Skeletal muscle tissue (tissue), 3 donors: ENCODE measurements at regions not wholly inside any gene's neighbourhood (a gene's known extent, or its start where the extent isn't known, plus 50 kb on each side); places are given as distances from the start of the nearest gene placed in this dataset.
"Not testable (repeated sequence)": the region's sequence is repeated elsewhere in the genome, so short reads cannot be mapped to it uniquely, and the experiment has no call there.

ENCODE experiments used
- H3K27ac ChIP-seq: one replicate; pipeline ENCODE4 v1.7.0; 2013; ENCODE audit warnings: mild to moderate bottlenecking, low read depth, low read length, inconsistent platforms
- H3K27me3 ChIP-seq, 3 donors: one replicate each; pipeline ENCODE4 v1.7.0; 2013; ENCODE audit warnings: low read length in 3 of 3; ENCODE audit not compliant: control insufficient read depth in 3 of 3, insufficient read depth in 3 of 3
- H3K36me3 ChIP-seq, 3 donors: one replicate each; pipeline ENCODE4 v1.7.0; 2013; ENCODE audit warnings: low read length in 3 of 3; ENCODE audit not compliant: control insufficient read depth in 3 of 3, insufficient read depth in 3 of 3
- H3K4me1 ChIP-seq, 3 donors: one replicate each; pipeline ENCODE4 v1.7.0; 2013; ENCODE audit warnings: low read length in 3 of 3, mild to moderate bottlenecking in 3 of 3; ENCODE audit not compliant: control insufficient read depth in 3 of 3, insufficient read depth in 3 of 3
- H3K4me3 ChIP-seq, 3 donors: one replicate each; pipeline ENCODE4 v1.7.0; 2013; ENCODE audit warnings: low read length in 3 of 3
- H3K9ac ChIP-seq, 3 donors: one replicate each; pipeline ENCODE4 v1.7.0; 2013; ENCODE audit warnings: low read length in 3 of 3, mild to moderate bottlenecking in 3 of 3, moderate library complexity in 2 of 3, low read depth in 1 of 3
- H3K9me3 ChIP-seq, 3 donors: one replicate each; pipeline ENCODE4 v1.7.0; 2013; ENCODE audit warnings: low read length in 3 of 3; ENCODE audit not compliant: control insufficient read depth in 3 of 3
- donor health status: Osteomylitis.

DNA sequence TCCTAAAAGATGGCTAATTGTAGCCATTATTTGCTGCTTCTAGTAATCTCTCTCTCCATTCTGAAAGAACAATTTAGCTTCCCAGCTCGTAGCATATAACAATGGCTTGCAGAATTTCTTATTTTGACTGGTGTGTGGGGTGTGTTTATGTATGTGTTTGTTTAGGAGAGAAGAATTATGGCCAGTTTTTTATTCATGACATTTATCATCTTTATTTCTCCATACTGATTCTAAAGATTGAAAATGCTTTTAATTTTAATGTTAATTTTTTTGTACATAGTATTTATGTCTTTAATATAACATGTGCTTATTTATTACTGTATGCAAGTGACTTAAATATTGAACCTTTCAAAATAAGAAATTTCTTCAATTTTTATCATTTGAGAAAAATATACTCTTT, 115.8 kb upstream of the TMTC4 start:
- Histone ChIP-seq H3K9ac (no peak overlapping the region), H3K4me1 (no peaks in the 10 kb centered on the region), H3K9me3 (no peaks in the 10 kb centered on the region)

DNA sequence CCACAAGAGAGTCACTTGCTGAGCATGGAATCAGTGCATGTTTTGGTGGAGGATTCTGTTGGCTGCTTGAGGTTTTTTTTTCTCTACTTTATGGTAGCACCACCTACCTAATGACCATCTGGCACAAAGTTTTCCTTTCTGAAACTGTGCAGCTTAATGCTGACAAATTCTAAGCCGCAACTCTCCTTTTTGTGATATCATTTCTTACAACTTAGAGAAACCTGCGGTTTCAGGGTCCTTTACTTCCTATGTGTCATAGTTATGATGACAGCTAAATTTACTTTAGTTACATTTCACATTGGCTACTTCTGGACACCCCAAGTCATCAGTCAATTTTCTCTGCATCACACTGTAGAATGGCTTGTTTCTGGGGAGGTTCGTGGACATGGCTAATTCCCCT, 115.4 kb upstream of the TMTC4 start:
- Histone ChIP-seq H3K4me3 (no peak overlapping the region), H3K27me3 (no peaks in the 10 kb centered on the region), H3K9me3 (no peaks in the 10 kb centered on the region), H3K27ac (no peak overlapping the region), H3K36me3 (no peaks in the 10 kb centered on the region), H3K4me1 (no peaks in the 10 kb centered on the region), H3K9ac (no peak overlapping the region)

More for the DNA sequence above, 115.8 kb upstream of the TMTC4 start:
- no peaks in the 10 kb centered on the region for H3K27me3 ChIP-seq
- H3K27ac ChIP-seq, result no peak overlapping the region
- H3K4me3 ChIP-seq, result no peak overlapping the region
- no peaks in the 10 kb centered on the region for H3K36me3 ChIP-seq

DNA sequence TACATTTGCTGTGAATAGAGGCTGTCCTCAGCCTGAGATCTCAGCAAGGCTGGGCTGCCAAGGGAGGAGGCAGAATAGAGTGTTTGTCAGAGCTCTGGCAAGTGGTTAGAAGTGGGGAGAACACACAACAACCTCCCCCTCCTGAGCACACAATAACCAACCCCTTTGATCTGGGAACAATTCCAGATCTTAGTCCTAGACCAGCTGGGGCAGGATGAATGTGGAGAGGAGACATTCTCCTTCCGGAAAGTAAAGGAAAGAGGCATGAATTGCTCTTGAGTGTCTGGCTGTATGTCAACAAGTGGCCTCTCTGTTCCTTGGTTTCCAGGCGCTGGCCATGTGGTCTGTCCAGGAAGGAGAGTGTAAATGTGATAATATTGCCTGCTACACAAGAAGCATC, 114.9 kb upstream of the TMTC4 start:
- no peak overlapping the region for H3K27ac ChIP-seq
- no peaks in the 10 kb centered on the region for H3K4me1 ChIP-seq
- no peaks in the 10 kb centered on the region for H3K36me3 ChIP-seq
- H3K9me3 ChIP-seq, result no peaks in the 10 kb centered on the region
- no peak overlapping the region for H3K9ac ChIP-seq
- no peak overlapping the region for H3K4me3 ChIP-seq
- H3K27me3 ChIP-seq, result no peaks in the 10 kb centered on the region

DNA sequence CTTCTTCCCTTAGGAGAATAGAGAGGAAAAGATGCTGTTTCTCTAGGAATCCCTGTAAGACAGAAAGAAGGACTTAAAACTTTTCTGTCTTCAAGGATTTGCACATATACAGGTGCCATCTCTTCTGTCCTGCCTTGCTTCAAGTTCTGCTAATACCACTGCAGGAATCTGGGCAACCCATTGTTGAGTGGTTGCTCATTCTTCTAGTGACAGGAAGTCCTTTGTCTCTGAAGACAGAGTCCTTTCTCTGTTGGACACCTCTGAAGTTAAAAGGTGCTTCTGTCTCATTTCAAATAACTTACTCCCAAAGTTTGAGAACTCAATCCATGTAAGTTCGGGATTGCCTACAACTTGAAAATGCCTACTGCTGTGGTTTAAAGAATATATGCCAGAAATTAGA, 114.4 kb upstream of the TMTC4 start:
- no peaks in the 10 kb centered on the region for H3K4me1 ChIP-seq
- no peaks in the 10 kb centered on the region for H3K9me3 ChIP-seq
- no peak overlapping the region for H3K4me3 ChIP-seq
- H3K27ac ChIP-seq, result no peak overlapping the region
- H3K36me3 ChIP-seq, result no peaks in the 10 kb centered on the region
- H3K9ac ChIP-seq, result no peak overlapping the region
- no peaks in the 10 kb centered on the region for H3K27me3 ChIP-seq

DNA sequence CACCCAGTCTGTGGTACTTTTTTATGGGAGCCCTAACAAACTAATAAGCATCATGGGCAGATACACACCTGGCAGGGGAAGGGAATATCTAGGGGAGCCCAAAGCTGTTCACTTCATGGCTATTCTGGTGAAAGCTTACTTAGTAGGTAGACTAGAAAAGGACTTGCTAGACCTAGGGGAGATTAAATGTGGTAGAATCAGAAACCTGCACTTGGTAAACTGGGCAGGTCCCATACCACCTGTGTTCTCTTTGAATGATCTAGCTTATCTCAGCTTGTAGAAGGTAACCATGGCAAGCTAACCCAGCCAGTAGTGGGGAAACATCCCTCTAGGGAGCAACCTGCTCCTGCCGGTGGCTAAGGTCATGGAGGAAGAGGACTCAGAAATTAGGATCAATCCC, 113.9 kb upstream of the TMTC4 start:
- no peaks in the 10 kb centered on the region for H3K9me3 ChIP-seq
- no peaks in the 10 kb centered on the region for H3K4me1 ChIP-seq
- H3K27ac ChIP-seq, result no peak overlapping the region
- no peaks in the 10 kb centered on the region for H3K27me3 ChIP-seq
- H3K9ac ChIP-seq, result no peak overlapping the region
- H3K4me3 ChIP-seq, result no peak overlapping the region
- H3K36me3 ChIP-seq, result no peaks in the 10 kb centered on the region

DNA sequence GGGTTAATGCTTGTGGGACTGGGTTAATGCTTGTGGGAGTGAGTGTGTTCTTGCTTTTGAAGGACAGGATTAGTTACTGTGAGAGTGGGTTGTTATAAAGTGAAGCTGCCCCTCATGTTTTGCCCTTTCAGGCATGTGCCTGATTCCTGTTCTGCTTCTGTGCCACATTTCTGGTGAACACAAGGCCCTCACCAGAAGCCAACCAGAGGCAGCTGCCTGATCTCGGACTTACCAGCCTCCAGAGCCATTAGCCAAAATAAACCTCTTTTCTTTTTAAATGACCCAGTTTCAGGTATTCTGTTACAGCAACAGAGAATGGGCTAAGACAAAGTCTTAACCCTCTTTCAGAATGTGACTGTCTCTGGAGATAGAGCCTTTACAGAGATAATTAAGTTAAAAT, 113.3 kb upstream of the TMTC4 start:
- H3K27ac ChIP-seq, result no peak overlapping the region
- H3K4me3 ChIP-seq, result no peak overlapping the region
- H3K9me3 ChIP-seq, result no peaks in the 10 kb centered on the region
- no peaks in the 10 kb centered on the region for H3K36me3 ChIP-seq
- no peak overlapping the region for H3K9ac ChIP-seq
- no peaks in the 10 kb centered on the region for H3K4me1 ChIP-seq
- H3K27me3 ChIP-seq, result no peaks in the 10 kb centered on the region

DNA sequence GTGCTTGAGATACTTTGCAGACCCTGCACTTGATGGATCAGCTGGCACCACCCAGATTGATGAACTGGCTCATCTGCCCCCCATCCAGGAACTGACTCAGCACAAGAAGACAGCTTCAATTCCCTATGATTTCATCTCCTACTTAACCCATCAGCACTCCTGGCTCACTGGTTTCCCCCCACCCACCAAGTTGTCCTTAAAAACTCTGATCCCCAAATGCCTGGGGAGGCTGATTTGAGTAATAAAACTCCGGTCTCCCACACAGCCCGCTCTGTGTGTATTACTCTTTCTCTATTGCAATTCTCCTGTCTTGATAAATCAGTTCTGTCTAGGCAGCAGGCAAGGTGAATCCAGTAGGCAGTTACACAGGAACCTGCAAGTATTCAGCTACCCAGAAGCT, 102.1 kb upstream of the TMTC4 start:
- not testable (repeated sequence) for H3K9me3 ChIP-seq, H3K27ac ChIP-seq, H3K27me3 ChIP-seq, H3K36me3 ChIP-seq, H3K9ac ChIP-seq, H3K4me3 ChIP-seq, H3K4me1 ChIP-seq

DNA sequence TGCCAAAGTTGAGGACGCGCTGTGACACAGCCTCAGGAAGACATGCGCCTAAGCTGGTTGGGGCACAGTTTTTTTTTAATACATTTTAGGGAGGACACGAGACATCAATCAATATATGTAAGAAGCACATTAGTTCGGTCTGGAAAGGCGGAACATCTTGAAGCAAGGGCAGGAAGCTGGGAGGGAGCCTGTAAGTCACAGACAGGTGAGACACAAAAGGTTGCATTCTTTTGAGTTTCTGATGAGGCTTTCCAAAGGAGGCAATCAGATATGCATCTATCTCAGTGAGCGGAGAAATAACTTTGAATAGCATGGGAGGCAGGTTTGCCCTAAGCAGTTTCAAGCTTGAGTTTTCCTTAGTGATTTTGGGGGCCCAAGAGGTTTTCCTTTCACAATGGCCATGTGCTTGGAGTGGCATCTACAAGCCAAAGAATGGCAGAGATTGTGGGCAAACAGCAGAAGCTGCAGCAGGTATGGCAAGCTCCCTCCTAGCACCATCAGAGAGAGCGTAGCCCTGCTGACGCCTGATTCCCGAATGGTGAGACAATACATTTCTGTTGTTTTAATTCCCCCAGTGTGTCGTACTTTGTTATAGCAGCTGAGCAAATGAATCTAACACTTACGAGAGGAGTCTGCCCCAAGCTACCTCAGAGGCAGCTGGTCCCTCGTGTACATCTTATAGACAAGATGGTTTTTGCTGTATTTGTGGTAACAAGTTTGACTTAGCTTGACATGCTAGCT, 99.5 kb upstream of the TMTC4 start:
- no peaks in the 10 kb centered on the region for H3K36me3 ChIP-seq

DNA sequence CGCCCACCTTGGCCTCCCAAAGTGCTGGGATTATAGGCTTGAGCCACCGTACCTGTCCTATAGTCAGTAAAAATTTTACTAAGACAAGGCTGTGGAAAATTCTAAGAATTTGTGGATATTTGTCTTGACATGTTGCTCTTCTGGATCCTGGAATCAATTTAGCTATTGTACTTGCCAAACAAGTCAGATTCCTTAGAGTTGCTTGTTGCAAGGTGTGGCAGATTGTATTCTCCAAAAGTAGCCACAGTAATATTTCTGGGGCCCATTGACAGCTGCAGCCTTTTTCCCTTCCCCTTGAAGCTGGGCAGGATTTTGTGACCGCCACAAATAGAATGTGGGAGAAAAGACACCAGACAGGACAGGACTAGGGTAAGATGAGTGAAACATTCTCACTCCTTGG, 98.8 kb upstream of the TMTC4 start:
- H3K36me3 ChIP-seq, result no peaks in the 10 kb centered on the region
- no peaks in the 10 kb centered on the region for H3K27me3 ChIP-seq
- no peak overlapping the region for H3K9ac ChIP-seq
- no peak overlapping the region for H3K4me3 ChIP-seq
- H3K27ac ChIP-seq, result no peak overlapping the region
- no peaks in the 10 kb centered on the region for H3K9me3 ChIP-seq
- H3K4me1 ChIP-seq, result no peaks in the 10 kb centered on the region

More for the DNA sequence above, 99.5 kb upstream of the TMTC4 start:
- Histone ChIP-seq H3K9me3 (no peaks in the 10 kb centered on the region), H3K27me3 (no peaks in the 10 kb centered on the region), H3K9ac (no peak overlapping the region), H3K4me1 (no peaks in the 10 kb centered on the region), H3K27ac (no peak overlapping the region), H3K4me3 (no peak overlapping the region)

DNA sequence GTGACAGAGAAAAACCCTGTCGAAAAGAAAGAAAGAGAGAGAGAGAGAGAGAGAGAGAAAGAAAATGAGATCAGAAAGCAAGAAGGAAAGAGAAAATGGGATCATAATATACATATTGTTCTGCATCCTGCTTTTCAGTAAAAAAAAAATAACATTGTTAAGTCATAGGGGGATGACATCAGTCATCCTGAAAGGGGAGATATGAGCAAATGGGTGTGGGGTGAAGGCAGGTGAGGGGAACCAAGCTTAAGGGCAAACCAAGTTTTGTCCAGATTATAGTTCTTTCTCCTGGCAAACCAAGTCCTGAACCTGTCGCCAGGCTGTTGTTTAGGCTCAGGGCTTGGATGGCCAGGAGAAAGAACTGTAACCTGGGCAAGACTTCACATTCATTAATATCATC, 92.6 kb upstream of the TMTC4 start:
- H3K9ac ChIP-seq, result no peak overlapping the region
- no peaks in the 10 kb centered on the region for H3K27me3 ChIP-seq
- H3K36me3 ChIP-seq, result no peaks in the 10 kb centered on the region
- H3K4me1 ChIP-seq, result no peaks in the 10 kb centered on the region
- no peak overlapping the region for H3K4me3 ChIP-seq
- H3K9me3 ChIP-seq, result peaks cover 0 to 2% (median 0%) of the 10 kb centered on the region in 3 donors
- no peak overlapping the region for H3K27ac ChIP-seq
